Motor neuron (in vitro differentiated cells): ENCODE measurements at regions not wholly inside any gene's neighbourhood (a gene's known extent, or its start where the extent isn't known, plus 50 kb on each side); places are given as distances from the start of the nearest gene placed in this dataset.
"Not testable (repeated sequence)": the region's sequence is repeated elsewhere in the genome, so short reads cannot be mapped to it uniquely, and the experiment has no call there.

Experiments
- ATAC-seq, 8 experiments: fragments of 200-7000 bp; cut with Tn5 transposase; replicated peaks in 6 of 8; 2 replicates each; pipeline ENCODE4 v1.8.0; 2021; ENCODE audit warnings: mild to moderate bottlenecking in 8 of 8, moderate library complexity in 8 of 8
- H3K27ac ChIP-seq, 2 donors: fragments of 250-450 bp; sonication (Bioruptor Pico); 2 replicates each; pipeline ENCODE4 v1.9.0; 2021; ENCODE audit warnings: antibody characterized with exemption in 2 of 2, mild to moderate bottlenecking in 2 of 2, moderate library complexity in 1 of 2
- H3K4me1 ChIP-seq, 2 donors: fragments of 250-450 bp; sonication (Bioruptor Pico); replicated peaks in 1 of 2; 2 replicates each; pipeline ENCODE4 v1.6.1; 2021; ENCODE audit warnings: antibody characterized with exemption in 2 of 2, mild to moderate bottlenecking in 2 of 2, moderate library complexity in 1 of 2
- H3K4me3 ChIP-seq, 5 donors: fragments of 250-450 bp; sonication (Bioruptor Pico); 2 replicates each; pipeline ENCODE4 v1.9.0; 2021; ENCODE audit warnings: antibody characterized with exemption in 5 of 5, mild to moderate bottlenecking in 5 of 5, moderate library complexity in 4 of 5
- WGBS, 10 experiments: fragments of 450-650 bp; shearing (Covaris generic); methylation state at CpG; one replicate each; pipeline ENCODE4 v1.0.0; 2022; 5-methylcytosine and 5-hydroxymethylcytosine counted together
- in situ Hi-C, 9 experiments: fragments of 400-800 bp; cut with MboI; loops; one replicate each; pipeline ENCODE4 v1.15.0; 2021; ENCODE audit warnings: low sequenced_read_pairs in 9 of 9, low pct_unique_long_range_greater_than_20kb in 2 of 9; ENCODE audit not compliant: unreplicated experiment in 9 of 9

DNA sequence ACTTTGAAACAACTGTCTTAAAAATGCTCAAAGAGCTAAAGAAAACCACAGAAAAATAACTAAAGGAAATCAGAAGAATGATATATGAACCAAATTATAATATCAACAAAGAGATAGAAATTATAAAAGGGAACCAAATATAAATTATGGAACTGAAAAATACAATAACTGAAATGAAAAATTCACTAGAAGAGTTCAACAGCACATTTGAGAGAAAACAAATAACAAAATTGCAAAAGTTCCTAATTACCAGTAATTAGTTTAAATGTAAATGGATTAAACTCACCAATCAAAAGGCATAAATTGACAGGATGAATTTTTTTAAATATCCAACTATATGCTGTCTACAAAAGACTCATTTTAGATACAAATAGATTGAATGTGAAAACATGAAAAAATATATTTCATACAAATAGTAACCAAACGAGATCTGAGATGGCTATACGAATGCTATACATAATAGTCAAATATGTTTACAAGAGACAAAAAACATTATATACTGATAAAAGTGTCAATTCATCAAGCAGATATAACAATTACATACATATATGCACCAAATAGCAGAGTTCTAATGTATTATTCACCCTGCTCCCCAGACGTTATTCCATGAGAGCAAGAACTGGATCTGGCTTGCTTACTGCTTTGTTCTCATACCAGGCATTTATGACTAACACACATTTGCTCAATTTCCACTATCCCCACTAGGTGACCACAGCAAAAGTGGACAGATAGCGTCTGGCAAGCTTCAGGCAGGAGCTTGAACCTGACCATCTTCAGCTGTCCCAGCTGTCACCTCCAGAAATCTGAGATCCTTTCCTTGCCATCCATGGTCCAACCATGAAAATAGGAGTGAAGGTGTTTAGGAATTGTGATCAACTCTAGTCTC, 72.4 kb upstream of the SIRPA start:
- 70 to 100% (median 88%) methylated on average over 2 to 4 of the region's 4 CpGs for WGBS, 10 experiments
- Histone ChIP-seq H3K4me1 (peaks cover 0 to 15% of the 10 kb centered on the region in 2 donors), H3K4me3 (no peak overlapping the region), H3K27ac (no peak overlapping the region)
- in situ Hi-C loops, result no loop called here
- ATAC-seq, result no peak

DNA sequence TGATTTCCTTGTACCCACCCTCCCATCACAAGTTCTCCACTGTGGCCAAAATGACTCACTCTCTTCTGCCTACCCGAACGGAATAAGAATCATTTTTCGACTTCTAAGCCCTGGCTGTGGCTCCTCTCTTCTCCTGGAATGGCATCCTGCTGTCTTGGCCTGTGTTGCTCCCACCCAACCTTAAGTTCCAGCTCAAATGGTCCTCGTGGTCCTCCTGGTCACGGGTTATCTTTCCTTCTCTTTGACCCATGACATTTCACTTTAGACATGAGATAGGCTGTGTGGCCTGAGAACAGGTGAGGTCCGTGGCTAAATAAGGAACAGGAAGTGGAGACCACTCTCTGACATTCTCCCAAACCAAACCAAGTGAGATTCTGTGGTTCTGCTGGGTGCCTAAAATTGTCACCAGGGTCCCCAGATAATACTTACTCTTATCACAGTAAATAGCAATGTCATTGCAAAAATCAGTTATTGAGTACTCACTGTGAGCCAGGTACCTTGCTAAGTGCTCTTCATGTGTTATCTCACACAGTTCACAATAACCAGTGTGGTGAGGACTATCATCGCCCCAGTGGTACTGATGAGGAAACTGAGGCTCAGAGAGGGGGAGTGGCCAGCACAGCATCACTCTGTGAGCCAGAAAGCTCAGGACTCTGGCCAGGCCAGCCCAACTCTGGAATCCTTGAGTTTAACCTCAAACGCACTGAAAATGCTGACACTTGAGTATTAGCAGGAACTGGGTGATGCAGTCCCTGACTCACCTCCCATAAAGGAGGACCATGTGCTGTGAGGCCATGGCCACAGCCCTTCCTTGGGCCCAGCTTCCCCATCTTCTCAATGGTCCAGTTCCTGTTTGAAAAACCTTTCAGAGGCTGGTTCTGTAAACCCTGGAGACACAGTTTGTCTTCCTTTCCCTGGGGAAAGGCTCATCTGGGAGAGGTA, 74.8 kb upstream of the SIRPA start:
- in situ Hi-C loops, result no loop called here
- peak in 2 of 8 experiments; percentile 37 to 81 for ATAC-seq
- Histone ChIP-seq H3K4me1 (peaks cover 0 to 19% of the 10 kb centered on the region in 2 donors), H3K4me3 (no peak overlapping the region), H3K27ac (no peak overlapping the region)
- 10 to 100% (median 90%) methylated on average over 1 to 8 of the region's 8 CpGs; no CpG with 5 or more reads in 1 of the 10 experiments for WGBS, 10 experiments

DNA sequence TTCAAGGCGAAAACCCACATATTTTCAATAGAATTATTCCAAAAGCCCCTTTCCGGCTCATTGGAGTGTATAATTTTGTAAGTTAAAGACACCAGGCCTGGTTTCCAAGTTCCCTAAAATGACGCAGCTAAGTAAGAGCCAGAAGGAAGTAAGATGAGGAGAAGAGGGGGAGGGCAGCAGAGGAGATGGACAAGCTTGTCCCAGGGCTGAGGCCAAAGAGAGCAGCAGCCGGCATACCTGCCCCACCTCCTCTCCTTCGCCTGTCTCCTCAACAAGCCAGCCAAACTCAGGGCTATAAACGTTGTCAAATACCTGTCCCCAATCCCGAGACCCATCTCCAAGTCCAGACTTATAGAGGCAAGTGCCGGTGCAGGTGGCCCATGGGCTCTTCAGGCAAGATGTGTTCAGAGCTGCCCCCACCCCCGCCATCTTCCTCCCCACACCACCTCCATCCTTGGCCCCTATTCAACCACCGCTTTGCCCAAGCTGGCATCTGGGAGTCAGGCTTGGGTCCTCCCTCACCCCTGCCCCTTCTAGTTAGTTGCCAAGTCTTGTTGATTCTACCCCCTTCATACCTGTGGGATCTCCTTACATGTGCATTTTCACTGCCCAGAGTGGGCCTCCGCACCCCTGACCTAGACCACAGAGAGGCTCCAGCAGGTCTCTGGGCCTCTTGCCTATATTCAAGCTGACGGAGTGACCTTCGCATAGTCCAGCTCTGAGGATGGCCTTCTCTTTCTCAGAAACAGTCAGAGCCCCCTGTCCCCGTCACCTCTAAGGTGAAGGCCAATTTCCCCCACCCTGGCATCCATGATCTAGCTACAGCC, 75.7 kb upstream of the SIRPA start:
- in situ Hi-C loops, result no loop called here
- Histone ChIP-seq H3K4me1 (peaks cover 0 to 19% of the 10 kb centered on the region in 2 donors), H3K27ac (no peak overlapping the region), H3K4me3 (no peak overlapping the region)
- WGBS, 10 experiments, result 24 to 83% (median 72%) methylated on average over 1 to 12 of the region's 14 CpGs
- ATAC-seq, result no peak

DNA sequence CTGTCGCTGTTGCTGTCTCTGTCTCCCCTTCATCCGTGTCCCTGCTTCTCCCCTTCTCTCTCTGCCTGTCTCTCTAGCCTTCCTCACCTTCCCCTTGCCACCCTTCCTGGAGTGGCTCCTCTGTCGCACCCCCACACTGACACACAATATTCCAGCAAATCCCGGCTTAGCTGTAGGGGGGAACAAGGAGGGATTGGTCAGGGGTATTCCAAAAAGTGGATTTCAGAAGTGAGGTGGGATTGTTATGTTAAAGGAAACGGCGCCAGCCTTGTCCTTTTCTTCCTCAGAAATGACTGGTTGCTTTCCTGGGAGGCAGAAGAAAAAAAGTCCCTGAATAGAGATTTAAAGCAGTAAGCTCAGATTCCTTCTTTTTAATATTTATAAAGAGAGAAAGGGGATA, 76.3 kb upstream of the SIRPA start:
- H3K4me1 ChIP-seq, result peaks cover 0 to 19% of the 10 kb centered on the region in 2 donors
- 14 to 73% (median 39%) methylated on average over 2 to 6 of the region's 6 CpGs; no CpG with 5 or more reads in 1 of the 10 experiments for WGBS, 10 experiments
- no peak for ATAC-seq
- no peak overlapping the region for H3K4me3 ChIP-seq
- no peak overlapping the region for H3K27ac ChIP-seq
- in situ Hi-C loops, result no loop called here

DNA sequence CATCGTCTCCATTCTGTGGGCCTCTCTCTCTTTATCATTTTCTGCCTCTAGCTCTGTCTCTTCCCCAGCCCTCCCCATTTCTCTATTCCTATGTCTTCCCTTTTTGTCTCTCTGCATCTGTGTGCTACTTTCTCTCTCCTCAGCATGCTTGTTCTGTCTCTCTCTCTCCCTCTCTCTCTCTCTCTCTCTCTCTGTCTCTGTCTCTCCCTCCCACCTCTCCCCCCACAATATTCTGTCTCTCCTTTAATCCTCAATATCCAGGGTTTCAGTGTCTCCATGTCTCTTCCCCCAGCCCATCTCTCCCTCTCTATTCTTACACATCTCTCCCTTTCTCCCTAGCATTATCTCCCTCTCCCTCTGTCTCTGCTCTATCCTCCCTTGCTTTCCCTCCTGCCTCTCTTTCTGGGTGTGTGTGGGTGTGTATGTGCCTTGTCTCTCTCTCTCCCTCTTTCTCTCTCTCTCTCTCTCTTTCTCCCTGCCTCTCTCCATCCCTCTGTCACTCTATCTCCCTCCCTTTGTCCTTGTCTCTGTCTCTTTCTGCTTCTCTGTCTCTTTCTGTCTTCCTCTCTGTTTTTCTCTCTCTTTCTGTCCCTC, 76.9 kb upstream of the SIRPA start:
- Histone ChIP-seq H3K4me3 (no peak overlapping the region), H3K4me1 (peaks cover 0 to 19% of the 10 kb centered on the region in 2 donors), H3K27ac (no peak overlapping the region)
- WGBS, 10 experiments, result 20 to 57% (median 47%) methylated on average over 1 of the region's 1 CpG; no CpG with 5 or more reads in 2 of the 10 experiments
- in situ Hi-C loops, result no loop called here
- no peak for ATAC-seq

DNA sequence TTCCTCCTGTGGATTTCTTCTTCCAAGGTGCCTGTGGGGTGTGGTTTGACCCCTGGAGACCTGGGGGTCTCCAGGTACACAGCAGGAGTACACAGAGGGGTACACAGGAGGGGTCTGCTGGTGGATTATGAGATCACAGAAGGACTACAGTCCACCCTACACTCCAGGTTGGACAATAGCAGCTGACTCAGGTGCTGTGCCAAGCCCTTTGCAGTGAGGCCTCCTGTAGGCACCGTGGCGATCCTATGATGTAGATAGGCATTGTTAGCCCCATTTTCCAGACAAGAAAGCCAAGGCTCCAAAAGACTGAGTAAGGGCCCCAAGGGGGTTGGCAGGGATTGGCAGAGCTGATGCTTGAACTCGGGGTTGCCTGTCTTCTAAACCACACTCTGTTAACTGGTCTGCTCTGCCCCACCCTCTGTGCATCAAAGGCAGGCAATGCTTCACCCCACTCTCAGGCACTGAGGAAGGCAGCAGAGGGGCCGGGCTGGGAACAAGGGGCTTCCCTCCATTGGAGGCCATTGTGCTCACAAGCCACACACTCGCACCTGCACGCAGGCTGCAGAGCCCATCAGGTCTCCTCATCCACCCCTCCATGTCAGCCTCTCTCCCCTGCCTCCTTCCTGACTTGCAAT, 77.5 kb upstream of the SIRPA start:
- Histone ChIP-seq H3K4me1 (peaks cover 0 to 19% of the 10 kb centered on the region in 2 donors), H3K27ac (no peak overlapping the region), H3K4me3 (no peak overlapping the region)
- no peak for ATAC-seq
- in situ Hi-C loops, result no loop called here
- WGBS, 10 experiments, result 70 to 100% (median 79%) methylated on average over 2 to 6 of the region's 6 CpGs; no CpG with 5 or more reads in 3 of the 10 experiments

DNA sequence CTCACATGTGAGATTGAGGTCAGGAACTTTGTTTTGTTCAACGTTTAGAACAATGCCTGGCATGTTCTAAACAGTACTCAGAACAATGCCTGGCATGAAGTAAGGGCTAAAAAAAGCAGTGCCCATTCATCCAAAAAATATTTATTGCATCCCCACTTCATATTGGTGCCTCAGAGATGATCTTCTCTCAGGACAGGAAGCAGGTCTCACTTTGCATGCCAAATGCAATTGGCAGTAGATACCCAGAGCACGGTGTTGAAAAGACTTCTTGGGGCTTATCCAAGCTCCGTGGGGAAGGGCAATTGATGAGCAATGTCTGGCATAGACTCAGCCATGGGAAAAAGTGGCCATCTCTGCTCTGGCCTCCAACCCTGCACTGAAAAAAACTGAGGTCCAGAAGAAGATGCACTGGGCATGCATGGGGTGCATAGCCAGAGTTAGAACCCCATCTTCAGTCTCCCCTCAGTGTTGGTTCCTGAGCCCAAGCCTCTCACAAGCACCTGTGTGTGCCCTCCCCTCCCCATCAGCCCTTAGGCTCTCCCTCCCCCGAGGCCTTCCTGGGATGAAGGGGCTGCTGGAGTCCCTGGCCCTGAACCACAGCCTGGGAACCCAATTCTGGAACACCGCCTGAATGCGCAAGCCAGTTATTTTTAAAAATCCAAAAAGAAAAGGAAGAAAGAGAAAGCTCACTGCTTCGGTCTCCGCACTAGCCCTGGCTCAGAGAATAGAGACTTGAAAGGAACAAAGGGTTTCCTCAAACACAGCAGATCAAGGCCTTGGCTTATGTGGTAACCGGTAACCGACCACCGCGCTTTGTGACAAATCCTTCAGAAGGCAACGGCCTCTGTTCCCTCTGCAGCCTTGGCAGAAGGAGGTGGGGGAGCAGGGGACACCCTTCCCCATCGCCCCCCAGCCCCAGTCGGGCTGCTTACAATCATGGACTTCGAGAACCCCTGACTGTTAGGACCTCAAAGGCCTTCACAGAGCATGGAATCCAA, 78.5 kb upstream of the SIRPA start:
- in situ Hi-C loops, result no loop called here
- Histone ChIP-seq H3K4me3 (no peak overlapping the region), H3K27ac (no peak overlapping the region), H3K4me1 (peaks cover 0 to 19% of the 10 kb centered on the region in 2 donors)
- WGBS, 10 experiments, result 0 to 100% (median 22%) methylated on average over 1 to 10 of the region's 16 CpGs; no CpG with 5 or more reads in 2 of the 10 experiments
- no peak for ATAC-seq

DNA sequence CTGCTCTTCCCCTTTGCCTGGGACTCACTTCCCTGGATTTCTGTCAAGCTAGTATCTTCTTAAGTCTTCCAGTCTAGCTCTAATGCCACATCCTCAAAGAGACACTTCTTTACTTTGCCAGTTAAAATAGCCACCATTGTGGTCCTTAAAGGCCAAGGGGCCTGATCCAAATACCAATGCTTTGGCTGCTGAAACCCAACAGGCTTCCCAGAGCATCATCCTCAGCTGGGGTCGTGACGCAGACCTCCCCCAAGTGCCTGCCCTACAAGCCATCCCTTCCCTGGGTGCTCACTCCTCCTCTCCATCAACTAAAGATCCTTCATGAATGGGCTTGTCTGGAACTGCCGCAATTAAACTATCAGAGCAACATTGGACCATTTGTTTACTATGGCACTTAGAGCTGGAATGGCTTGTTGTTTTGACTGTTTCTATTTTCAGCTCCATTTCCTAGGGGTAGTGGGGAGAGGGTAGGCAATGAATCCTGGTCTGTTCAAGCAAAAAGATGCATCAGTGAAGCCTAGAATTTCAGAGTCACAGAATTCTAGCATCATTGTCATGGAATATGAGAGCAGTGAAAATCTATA, 79.6 kb upstream of the SIRPA start:
- ATAC-seq, result no peak
- H3K27ac ChIP-seq, result no peak overlapping the region
- H3K4me1 ChIP-seq, result peaks cover 2 to 19% of the 10 kb centered on the region in 2 donors
- WGBS, 10 experiments, result 80 to 100% (median 92%) methylated on average over 1 to 2 of the region's 3 CpGs; no CpG with 5 or more reads in 5 of the 10 experiments
- in situ Hi-C loops, result no loop called here
- H3K4me3 ChIP-seq, result no peak overlapping the region

DNA sequence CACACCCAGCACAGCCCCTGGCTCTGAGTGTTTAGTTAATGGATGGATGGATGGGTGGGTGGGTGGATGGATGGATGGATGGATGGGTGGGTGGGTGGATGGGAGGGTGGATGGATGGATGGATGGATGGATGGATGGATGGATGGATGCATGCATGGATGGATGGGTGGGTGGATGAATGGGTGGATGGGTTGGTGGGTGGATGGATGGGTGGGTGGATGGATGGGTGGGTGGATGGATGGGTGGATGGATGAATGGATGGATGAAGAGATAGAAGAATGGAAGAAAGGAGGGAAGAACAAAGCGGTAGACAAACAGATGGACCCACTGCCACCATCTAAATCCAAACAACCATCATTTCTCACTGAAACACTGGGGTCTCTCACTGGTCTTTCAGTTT, 80.3 kb upstream of the SIRPA start:
- ATAC-seq, in situ Hi-C loops, H3K4me3 ChIP-seq, H3K27ac ChIP-seq: not testable (repeated sequence)
- H3K4me1 ChIP-seq, result peaks cover 2 to 19% of the 10 kb centered on the region in 2 donors
- WGBS, 10 experiments, result 69% methylated on average over 1 of the region's 1 CpG; no CpG with 5 or more reads in 9 of the 10 experiments

DNA sequence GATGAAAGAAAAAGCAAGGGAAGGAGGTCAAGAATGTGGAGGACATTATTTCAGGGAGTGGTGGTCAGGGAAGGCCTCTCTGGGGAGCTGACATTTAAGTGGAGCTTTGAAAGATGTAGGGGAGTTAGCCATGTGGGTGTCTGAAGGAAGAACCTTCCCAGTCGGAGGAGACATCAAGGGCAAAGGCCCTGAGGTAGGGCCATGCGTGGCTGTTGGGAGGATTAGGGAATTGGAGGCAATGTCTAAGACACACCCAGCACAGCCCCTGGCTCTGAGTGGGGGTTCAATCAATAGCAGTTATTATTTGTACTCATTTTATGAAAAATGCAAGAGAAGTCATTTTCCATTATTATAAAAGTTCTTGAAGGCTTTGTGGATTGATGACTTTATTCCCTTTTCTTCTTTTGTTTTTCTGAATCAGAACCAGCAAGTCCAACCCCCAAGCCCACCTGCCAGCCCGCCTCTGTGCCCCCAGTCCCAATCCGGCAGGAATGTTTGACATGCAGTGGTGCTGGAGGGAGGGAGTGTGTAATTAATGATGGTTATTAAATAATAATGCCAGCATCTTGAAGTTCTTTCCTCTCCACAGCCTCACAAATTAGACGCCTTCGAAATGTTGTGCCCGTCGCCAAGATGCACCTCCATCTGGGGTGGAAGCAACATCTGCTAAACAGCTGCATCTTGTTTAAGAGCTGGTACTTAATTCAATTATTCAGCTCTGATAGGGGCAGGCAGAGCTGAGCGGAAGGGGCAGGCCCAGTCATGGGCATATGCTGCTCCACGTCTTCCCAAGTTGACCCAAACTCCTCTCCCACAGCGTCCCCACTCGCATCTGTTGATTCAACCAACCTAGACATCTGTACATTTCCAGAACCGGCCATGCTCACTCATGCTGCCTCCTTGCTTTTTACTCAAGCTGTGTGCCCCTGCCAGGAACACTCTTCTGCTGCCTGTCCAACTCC, 81.3 kb upstream of the SIRPA start:
- in situ Hi-C loops, result no loop called here
- Histone ChIP-seq H3K27ac (no peak overlapping the region), H3K4me1 (peaks cover 2 to 15% of the 10 kb centered on the region in 2 donors), H3K4me3 (no peak overlapping the region)
- ATAC-seq, result peak in 1 of 8 experiments; percentile 11
- WGBS, 10 experiments, result 0 to 100% (median 84%) methylated on average over 1 to 10 of the region's 13 CpGs
